GM12878 (cell line): ENCODE measurements at regions not wholly inside any gene's neighbourhood (a gene's known extent, or its start where the extent isn't known, plus 50 kb on each side); places are given as distances from the start of the nearest gene placed in this dataset.

Experiments
- ATAC-seq: fragments of 200-7000 bp; cut with Tn5 transposase; 3 replicates; pipeline ENCODE4 v1.9.1; 2020; ENCODE audit warnings: mild to moderate bottlenecking, moderate library complexity
- BruUV-seq: library from RNA; stranded (reverse); fragments of 400-500 nt; replicated peaks from 2 replicates; lab custom pipeline; 2021; lab: Mats Ljungman, UMichigan
- CTCF ChIA-PET: fragments of 300-600 bp; sonication (Branson Sonifier 250); formaldehyde crosslinking; extraction: SDS; loops from one replicate; lab custom pipeline; 2021; ENCODE audit warnings: inconsistent platforms; lab: Yijun Ruan, JAX
- POLR2A ChIA-PET: fragments of 350-600 bp; formaldehyde crosslinking; extraction: SDS; loops from one replicate; lab custom pipeline; 2021; ENCODE audit warnings: inconsistent platforms; lab: Charles Lee
- RAD21 ChIA-PET: fragments of 300-600 bp; sonication (Branson Sonifier 250); formaldehyde crosslinking; loops from one replicate; lab custom pipeline; 2023; ENCODE audit warnings: antibody characterized with exemption; ENCODE audit not compliant: unreplicated experiment; lab: Charles Lee
- SMC1A ChIA-PET: fragments of 300-600 bp; sonication (Branson Sonifier 250); formaldehyde crosslinking; loops from one replicate; lab custom pipeline; 2023; ENCODE audit not compliant: unreplicated experiment, uncharacterized antibody; lab: Charles Lee
- DNase-seq: peaks from one replicate; pipeline ENCODE4 v3.0.0-alpha.2; 2011; ENCODE audit warnings: low read depth, low spot score
- FAIRE-seq: peaks from 3 replicates; lab custom pipeline; 2011; peaks lifted over from hg19 to GRCh38; lab: Jason Lieb, UNC
- H2AFZ ChIP-seq: 2 replicates; pipeline ENCODE4 v1.6.0; 2011; ENCODE audit warnings: low read depth, low read length, control low read depth; ENCODE audit not compliant: control insufficient read depth
- H3K27ac ChIP-seq: 2 replicates; pipeline ENCODE4 v1.5.1; 2011; ENCODE audit warnings: control low read depth; ENCODE audit not compliant: control insufficient read depth, insufficient read depth
- H3K27me3 ChIP-seq, 2 experiments: replicated peaks in 1 of 2; 2 replicates each; pipeline versions ENCODE4 v1.6.0 to v1.6.1; 2011; ENCODE audit warnings: low read length in 1 of 2; ENCODE audit not compliant: control insufficient read depth in 2 of 2, insufficient read depth in 2 of 2
- H3K36me3 ChIP-seq, 2 experiments: 2 replicates each; pipeline ENCODE4 v1.5.1; 2011; ENCODE audit warnings: low read length in 1 of 2; ENCODE audit not compliant: control insufficient read depth in 2 of 2, insufficient read depth in 2 of 2
- H3K4me1 ChIP-seq: 2 replicates; pipeline ENCODE4 v1.6.1; 2011; ENCODE audit warnings: mild to moderate bottlenecking, low read length, moderate library complexity, mixed read lengths; ENCODE audit not compliant: control insufficient read depth, insufficient read depth
- H3K4me2 ChIP-seq: 2 replicates; pipeline ENCODE4 v1.6.0; 2011; ENCODE audit warnings: control low read depth; ENCODE audit not compliant: control insufficient read depth, insufficient read depth
- H3K4me3 ChIP-seq: fragments of 200-600 bp; sonication (generic); 2 replicates; pipeline ENCODE4 v1.5.1; 2016
- H3K79me2 ChIP-seq: 2 replicates; pipeline ENCODE4 v1.6.0; 2011; ENCODE audit warnings: low read length; ENCODE audit not compliant: control insufficient read depth, insufficient read depth
- H3K9ac ChIP-seq: 2 replicates; pipeline ENCODE4 v1.8.0; 2011; ENCODE audit warnings: low read length, control low read depth, mixed read lengths; ENCODE audit not compliant: control insufficient read depth, insufficient read depth
- H3K9me3 ChIP-seq: replicated peaks from 3 replicates; pipeline ENCODE4 v1.5.1; 2011; ENCODE audit warnings: mild to moderate bottlenecking, low read length; ENCODE audit not compliant: control insufficient read depth, insufficient read depth
- H4K20me1 ChIP-seq: 2 replicates; pipeline ENCODE4 v1.6.0; 2011; ENCODE audit not compliant: control insufficient read depth, insufficient read depth
- DPF2 ChIP-seq: fragments of 450-650 bp; IDR thresholded peaks from 2 replicates; pipeline ENCODE4 v1.6.1; 2017; ENCODE audit warnings: mild to moderate bottlenecking
- EGR1 ChIP-seq, 2 experiments: IDR thresholded peaks; 1 replicate in 1 of 2; 2 replicates in 1 of 2; pipeline ENCODE4 v1.6.1; 2011 to 2012; ENCODE audit warnings: low read depth in 2 of 2, low read length in 2 of 2, borderline replicate concordance in 1 of 2, mild to moderate bottlenecking in 1 of 2, moderate library complexity in 1 of 2
- ESRRA ChIP-seq: IDR thresholded peaks from 2 replicates; pipeline ENCODE4 v1.6.1; 2012; ENCODE audit warnings: mild to moderate bottlenecking, low read length, improper control_type of control experiment
- FOXM1 ChIP-seq: IDR thresholded peaks from 2 replicates; pipeline ENCODE4 v1.6.1; 2012; ENCODE audit warnings: low read depth, mild to moderate bottlenecking, inconsistent platforms, low read length, moderate library complexity
- GATAD2B ChIP-seq: fragments of 450-650 bp; conservative IDR thresholded peaks from 2 replicates; pipeline ENCODE4 v1.6.1; 2017; ENCODE audit warnings: low read depth, mild to moderate bottlenecking, moderate library complexity
- JUNB ChIP-seq: IDR thresholded peaks from 2 replicates; pipeline ENCODE4 v1.6.1; 2016; ENCODE audit warnings: antibody characterized with exemption, mild to moderate bottlenecking
- MTA3 ChIP-seq: IDR thresholded peaks from 2 replicates; pipeline ENCODE4 v1.6.1; 2012; ENCODE audit warnings: low read length, inconsistent platforms, borderline replicate concordance
- NBN ChIP-seq: fragments of 450-650 bp; IDR thresholded peaks from 2 replicates; pipeline ENCODE4 v1.6.1; 2016
- PML ChIP-seq: IDR thresholded peaks from 2 replicates; pipeline ENCODE4 v1.6.1; 2012; ENCODE audit warnings: low read length, inconsistent platforms
- RCOR1 ChIP-seq: conservative IDR thresholded peaks from 2 replicates; pipeline ENCODE4 v1.6.1; 2012; ENCODE audit warnings: low read depth, low read length, improper control_type of control experiment
- TCF12 ChIP-seq: IDR thresholded peaks from 2 replicates; pipeline ENCODE4 v1.6.1; 2011; ENCODE audit warnings: low read depth, mild to moderate bottlenecking, low read length
- ZSCAN29 ChIP-seq: fragments of 450-650 bp; IDR thresholded peaks from 2 replicates; pipeline ENCODE4 v1.6.1; 2017; ENCODE audit warnings: mild to moderate bottlenecking, moderate library complexity
- WGBS: methylation state at CpG from one replicate; pipeline ENCODE4 v1.1.6; 2016; ENCODE audit warnings: low lambda C conversion rate; ENCODE audit not compliant: insufficient replicate concordance, insufficient coverage; ENCODE audit errors: missing lambda C conversion rate; 5-methylcytosine and 5-hydroxymethylcytosine counted together
- in situ Hi-C: fragments of 300-500 bp; cut with MboI; formaldehyde crosslinking; loops from 9 replicates; pipeline ENCODE4 v1.14.3; 2018; ENCODE audit warnings: mixed read lengths
- intact Hi-C: fragments of 100-400 bp; cut with micrococcal nuclease; formaldehyde crosslinking; loops from one replicate; pipeline ENCODE4 v1.14.2; 2022; ENCODE audit not compliant: unreplicated experiment
- TF ChIP-seq, protein P1 (sequence below): fragments of 450-650 bp; IDR thresholded peaks from 2 replicates; pipeline ENCODE4 v1.6.1; 2017; ENCODE audit warnings: mild to moderate bottlenecking, moderate library complexity

DNA sequence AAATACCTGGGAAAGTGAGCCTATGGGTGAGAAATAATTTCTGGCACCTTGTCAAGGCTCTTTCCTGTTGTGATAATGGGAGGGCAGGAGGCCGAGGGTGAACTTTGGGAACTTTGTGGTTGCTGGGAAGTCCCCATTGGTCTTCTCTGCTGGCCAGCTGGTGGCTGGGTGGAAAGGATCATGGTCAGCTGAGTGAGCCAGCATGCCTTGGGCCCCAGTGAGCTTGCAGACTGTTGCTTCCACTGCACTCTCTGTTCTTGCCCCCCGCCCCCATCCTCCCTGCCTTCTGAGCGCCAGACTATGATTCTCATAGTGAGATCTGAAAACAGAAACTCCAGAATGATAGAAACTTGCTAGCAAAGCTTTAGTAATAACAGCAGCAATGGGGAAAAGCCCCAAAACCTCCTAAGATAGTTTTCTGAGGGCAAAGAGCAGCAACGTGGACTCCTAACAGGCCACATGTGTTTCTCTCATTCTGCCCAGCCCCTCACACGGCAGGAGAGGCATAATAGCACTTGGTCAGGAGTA lies 139.2 kb upstream of the SMARCA2 start (continued):
- TF ChIP-seq, protein P1, sequence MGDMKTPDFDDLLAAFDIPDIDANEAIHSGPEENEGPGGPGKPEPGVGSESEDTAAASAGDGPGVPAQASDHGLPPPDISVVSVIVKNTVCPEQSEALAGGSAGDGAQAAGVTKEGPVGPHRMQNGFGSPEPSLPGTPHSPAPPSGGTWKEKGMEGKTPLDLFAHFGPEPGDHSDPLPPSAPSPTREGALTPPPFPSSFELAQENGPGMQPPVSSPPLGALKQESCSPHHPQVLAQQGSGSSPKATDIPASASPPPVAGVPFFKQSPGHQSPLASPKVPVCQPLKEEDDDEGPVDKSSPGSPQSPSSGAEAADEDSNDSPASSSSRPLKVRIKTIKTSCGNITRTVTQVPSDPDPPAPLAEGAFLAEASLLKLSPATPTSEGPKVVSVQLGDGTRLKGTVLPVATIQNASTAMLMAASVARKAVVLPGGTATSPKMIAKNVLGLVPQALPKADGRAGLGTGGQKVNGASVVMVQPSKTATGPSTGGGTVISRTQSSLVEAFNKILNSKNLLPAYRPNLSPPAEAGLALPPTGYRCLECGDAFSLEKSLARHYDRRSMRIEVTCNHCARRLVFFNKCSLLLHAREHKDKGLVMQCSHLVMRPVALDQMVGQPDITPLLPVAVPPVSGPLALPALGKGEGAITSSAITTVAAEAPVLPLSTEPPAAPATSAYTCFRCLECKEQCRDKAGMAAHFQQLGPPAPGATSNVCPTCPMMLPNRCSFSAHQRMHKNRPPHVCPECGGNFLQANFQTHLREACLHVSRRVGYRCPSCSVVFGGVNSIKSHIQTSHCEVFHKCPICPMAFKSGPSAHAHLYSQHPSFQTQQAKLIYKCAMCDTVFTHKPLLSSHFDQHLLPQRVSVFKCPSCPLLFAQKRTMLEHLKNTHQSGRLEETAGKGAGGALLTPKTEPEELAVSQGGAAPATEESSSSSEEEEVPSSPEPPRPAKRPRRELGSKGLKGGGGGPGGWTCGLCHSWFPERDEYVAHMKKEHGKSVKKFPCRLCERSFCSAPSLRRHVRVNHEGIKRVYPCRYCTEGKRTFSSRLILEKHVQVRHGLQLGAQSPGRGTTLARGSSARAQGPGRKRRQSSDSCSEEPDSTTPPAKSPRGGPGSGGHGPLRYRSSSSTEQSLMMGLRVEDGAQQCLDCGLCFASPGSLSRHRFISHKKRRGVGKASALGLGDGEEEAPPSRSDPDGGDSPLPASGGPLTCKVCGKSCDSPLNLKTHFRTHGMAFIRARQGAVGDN: peak; percentile 77
- TF ChIP-seq, all 136 proteins: peak for 62

- RAD21 ChIA-PET: interaction anchor here (0.8 to 3.3 kb wide), 7 partner anchors 53 to 608 kb away, joined by 3 to 40 read pairs (median 5); no protein-coding TSS in a partner anchor
- TF ChIP-seq RCOR1: no peak
- TF ChIP-seq PML: no peak
- TF ChIP-seq, protein P1: 0 out of 2 replicates have a peak, but pooled peaks have one; percentile 26
- no peak for TF ChIP-seq ZSCAN29
- no peak for TF ChIP-seq FOXM1
- no peak for TF ChIP-seq ESRRA
- 0 out of 2 replicates have a peak, but pooled peaks have one; percentile 22 for TF ChIP-seq GATAD2B
- no peak for TF ChIP-seq NBN
- TF ChIP-seq JUNB: no peak; the same call in 1 of the 2 replicates
- peak; percentile 31; the same call in 1 of the 2 replicates for TF ChIP-seq TCF12
- TF ChIP-seq EGR1 (IDR thresholded peaks at IDR 0.05; ENCODE audit: borderline replicate concordance in 1 of 2, low read depth in 2 of 2, low read length in 2 of 2): no peak
- TF ChIP-seq DPF2: peak; percentile 10; the same call in 1 of the 2 replicates
- no peak for TF ChIP-seq MTA3
Measured at GRCh38 chr9:1876891-1877496, 138.2 kb upstream of the SMARCA2 start.

More at GRCh38 chr9:1876891-1877496, 138.2 kb upstream of the SMARCA2 start:
- H3K4me2 ChIP-seq: peak overlapping the region; percentile 64
- peak overlapping the region; percentile 13; the same call in 1 of the 2 replicates for H2AFZ ChIP-seq
- WGBS: 0% methylated on average over 5 of the region's 5 CpGs
- peaks cover 58% of the 10 kb centered on the region for H3K4me1 ChIP-seq
- peak overlapping the region; percentile 58 for H3K9ac ChIP-seq
- H3K4me3 ChIP-seq: no peak overlapping the region; the same call in 1 of the 2 replicates
- in situ Hi-C loops: loop anchor here (5.0 kb wide), 3 partner anchors 60 to 180 kb away; no protein-coding TSS in a partner anchor
- no peaks in the 10 kb centered on the region for H3K27me3 ChIP-seq
- no peaks in the 10 kb centered on the region for H4K20me1 ChIP-seq
- POLR2A ChIA-PET: interaction anchor here (0.5 to 2.0 kb wide), 5 partner anchors 13 to 63 kb away, joined by 3 to 14 read pairs (median 5); no protein-coding TSS in a partner anchor
- SMC1A ChIA-PET: interaction anchor here (1.0 to 3.3 kb wide), 7 partner anchors 38 to 65 kb away, joined by 5 to 41 read pairs (median 10); no protein-coding TSS in a partner anchor
- H3K9me3 ChIP-seq: no peaks in the 10 kb centered on the region
- CTCF ChIA-PET: interaction anchor here (1.0 to 9.2 kb wide), 3 partner anchors 40 to 62 kb away, joined by 3 to 94 read pairs (median 3); no protein-coding TSS in a partner anchor
- FAIRE-seq: no peak
- DNase-seq: peak; percentile 53
- peak overlapping the region; percentile 98 for H3K27ac ChIP-seq
- peaks cover 2% of the 10 kb centered on the region for H3K79me2 ChIP-seq
- BruUV-seq: no TSS peak
- ATAC-seq: peak; percentile 22
- intact Hi-C loops: loop anchor here (1.0 to 10.0 kb wide), 6 partner anchors 53 to 982 kb away; partner anchors contain the start of gene SMARCA2
- H3K36me3 ChIP-seq: no peaks in the 10 kb centered on the region
